Urothelium cell line (cell line): ENCODE measurements at regions not wholly inside any gene's neighbourhood (a gene's known extent, or its start where the extent isn't known, plus 50 kb on each side); places are given as distances from the start of the nearest gene placed in this dataset.
"Not testable (repeated sequence)": the region's sequence is repeated elsewhere in the genome, so short reads cannot be mapped to it uniquely, and the experiment has no call there.

ENCODE experiments used
- DNase-seq: peaks from one replicate; pipeline ENCODE4 v3.0.0; 2011; ENCODE audit warnings: low spot score, mixed read lengths
- FAIRE-seq: peaks from 2 replicates; lab custom pipeline; 2011; peaks lifted over from hg19 to GRCh38; lab: Jason Lieb, UNC

DNA sequence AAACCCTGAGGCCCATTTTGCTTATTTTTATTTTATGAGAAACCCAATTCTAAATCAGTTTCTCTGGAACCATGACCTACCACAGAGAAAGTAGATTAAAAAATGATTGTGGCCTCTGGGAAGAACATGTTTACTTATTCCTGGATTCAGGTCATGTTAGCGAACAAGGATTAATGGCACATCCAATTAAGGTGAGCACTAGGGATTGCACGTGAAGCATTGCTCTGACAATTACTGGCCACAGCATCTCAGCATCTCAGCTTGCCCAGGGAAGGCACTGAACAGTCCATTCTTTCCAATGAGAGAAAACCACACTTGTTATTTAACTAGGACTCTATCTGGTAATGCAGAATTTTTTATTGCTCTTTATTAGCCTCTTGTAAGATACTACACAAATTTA is 119.8 kb downstream of the ZNF330 start:
- FAIRE-seq = no peak
- DNase-seq = no peak

- FAIRE-seq (no peak), DNase-seq (peak; percentile 40)
Observed at GRCh38 chr4:141346144-141346543, 125.4 kb downstream of the ZNF330 start.

GRCh38 chr4:141347684-141348083 is 127.0 kb downstream of the ZNF330 start:
- FAIRE-seq (no peak), DNase-seq (no peak)

DNA sequence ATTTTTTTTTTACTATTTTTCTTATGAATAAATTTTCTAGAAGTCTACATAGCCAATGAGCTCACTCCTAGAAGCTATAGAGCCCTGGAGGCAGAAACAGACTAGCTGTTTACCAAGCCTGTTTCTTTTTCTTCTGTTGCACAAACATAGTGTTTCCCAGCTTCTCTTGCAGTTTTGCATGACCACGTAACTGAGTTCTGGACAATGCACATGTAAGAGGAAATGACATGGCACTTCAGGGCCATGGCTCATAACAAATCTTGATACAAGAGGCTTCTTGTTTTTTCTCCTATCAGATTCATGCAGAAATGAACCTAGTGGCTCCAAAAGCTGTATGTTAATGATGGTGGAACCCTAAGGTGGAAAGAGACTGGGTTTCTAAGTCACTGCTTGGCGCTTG is 127.4 kb downstream of the ZNF330 start:
- FAIRE-seq (no peak), DNase-seq (no peak)

DNA sequence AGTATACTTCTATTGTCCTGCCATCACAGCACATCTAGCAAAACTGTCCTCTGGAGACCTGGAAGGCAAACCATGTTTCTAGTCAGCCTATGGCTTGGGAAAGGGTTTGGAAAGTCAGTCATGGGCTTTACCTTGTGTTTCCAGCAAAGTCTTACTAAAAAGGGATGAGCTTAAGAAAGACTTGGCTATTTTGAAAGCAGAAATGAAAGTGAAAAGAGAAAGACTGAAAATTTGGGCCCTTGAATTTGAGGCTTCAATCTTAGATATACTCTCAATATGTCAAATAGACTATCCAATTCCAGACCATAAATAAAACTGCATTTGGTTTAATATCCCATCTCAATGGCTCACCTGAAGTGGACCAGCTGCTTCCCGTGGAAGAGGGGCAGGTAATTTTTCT is 127.9 kb downstream of the ZNF330 start:
- DNase-seq (no peak), FAIRE-seq (no peak)

DNA sequence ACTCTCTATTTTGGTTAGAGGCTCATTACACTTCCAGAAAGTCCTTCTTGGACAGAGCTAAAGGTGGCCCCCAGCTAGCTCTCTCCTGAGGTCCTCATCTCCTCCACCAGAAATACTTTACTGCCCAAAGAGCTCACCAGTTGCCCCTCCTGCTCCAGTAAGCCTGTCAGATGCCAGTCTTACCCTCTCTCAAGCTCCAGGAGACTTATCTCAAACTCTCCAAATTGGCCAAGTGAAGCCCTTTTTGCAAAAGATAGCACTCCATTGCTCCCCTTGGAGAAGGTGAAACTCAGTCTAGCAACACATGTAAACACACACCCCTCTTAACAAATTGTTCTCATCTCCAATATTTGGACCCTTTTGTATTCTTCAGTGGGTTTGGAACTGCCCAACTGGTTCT is 128.5 kb downstream of the ZNF330 start:
- DNase-seq (no peak), FAIRE-seq (no peak)

DNA sequence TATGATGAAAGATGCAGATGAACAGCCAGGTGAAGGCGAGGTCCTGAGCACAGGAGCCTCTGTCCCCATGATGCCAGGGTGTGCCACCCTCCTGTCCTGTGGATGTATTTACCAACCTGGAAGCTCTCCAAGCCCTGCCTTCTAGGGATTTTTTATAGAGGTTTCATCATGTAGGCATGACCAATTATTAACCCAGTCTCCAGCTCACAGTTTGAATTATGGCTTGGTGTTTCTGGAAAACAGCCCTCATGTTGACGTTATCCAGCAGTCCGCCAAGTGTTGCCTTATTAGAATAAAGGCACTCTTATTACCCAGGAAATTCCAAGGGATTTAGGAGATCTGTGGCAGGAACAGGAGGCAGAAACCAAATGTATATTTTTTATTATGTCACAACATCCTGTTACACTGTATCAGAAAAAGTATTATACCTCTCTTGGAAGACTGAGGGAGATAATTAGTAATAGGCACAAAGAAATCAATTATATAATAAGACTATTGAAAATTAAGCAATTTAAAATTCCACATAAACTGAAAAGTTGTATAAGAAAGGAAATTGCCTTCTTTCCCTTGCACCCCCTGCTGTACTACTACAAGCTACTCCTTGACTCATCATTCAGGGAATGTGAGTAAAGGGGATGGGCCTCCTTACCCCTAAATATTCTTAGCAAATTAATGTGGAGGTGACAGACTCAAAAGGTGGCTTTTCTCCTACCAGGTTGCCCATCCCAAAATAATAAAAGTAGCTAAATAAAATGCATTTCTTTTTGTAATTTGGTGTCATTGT is 129.6 kb downstream of the ZNF330 start:
- peak; percentile 32 for DNase-seq
- no peak for FAIRE-seq

DNA sequence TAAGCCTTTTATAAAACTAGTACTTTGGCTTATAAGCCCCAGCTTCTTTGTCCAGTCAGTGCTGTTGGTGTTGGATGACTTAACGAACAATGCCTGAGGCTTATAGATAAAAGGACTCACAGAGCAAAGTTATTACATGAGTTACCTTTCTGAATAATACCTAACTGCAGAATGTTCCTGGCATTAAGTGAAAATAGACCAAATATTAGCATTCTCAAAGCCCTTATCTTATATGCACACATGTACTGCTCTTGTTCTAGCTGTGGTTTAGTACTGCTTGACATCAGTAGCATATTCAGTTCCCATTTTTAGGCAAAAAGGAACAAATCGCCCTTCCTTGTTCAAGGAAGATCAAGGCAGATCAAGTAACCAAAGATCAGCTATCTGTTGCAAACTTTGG is 131.6 kb downstream of the ZNF330 start:
- FAIRE-seq (no peak), DNase-seq (no peak)

- FAIRE-seq (no peak), DNase-seq (peak; percentile 58)
Observed at GRCh38 chr4:141352909-141353525, 132.3 kb downstream of the ZNF330 start.

- no peak for FAIRE-seq
Observed at GRCh38 chr4:141356321-141356962, 135.7 kb downstream of the ZNF330 start.

DNA sequence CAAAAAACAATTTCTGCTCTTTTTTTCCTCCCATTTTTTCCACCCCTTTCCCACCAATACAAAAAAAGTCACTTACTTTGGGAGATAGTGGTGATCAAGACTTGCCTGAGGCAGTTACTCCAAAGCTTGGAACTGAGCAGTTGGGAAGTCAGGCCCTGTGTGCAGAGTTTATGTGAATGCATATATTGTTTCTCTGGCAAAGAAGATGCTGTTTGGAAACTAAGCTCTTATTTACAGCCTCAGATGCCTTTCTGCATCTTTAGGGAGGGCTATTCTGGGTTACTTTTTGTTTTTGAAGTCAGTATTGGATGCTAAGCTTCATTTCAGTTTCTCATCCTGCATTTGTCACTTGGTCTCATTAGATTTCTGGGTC is 136.3 kb downstream of the ZNF330 start:
- DNase-seq = no peak
- no peak for FAIRE-seq

More at GRCh38 chr4:141356321-141356962, 135.7 kb downstream of the ZNF330 start:
- DNase-seq = no peak

DNA sequence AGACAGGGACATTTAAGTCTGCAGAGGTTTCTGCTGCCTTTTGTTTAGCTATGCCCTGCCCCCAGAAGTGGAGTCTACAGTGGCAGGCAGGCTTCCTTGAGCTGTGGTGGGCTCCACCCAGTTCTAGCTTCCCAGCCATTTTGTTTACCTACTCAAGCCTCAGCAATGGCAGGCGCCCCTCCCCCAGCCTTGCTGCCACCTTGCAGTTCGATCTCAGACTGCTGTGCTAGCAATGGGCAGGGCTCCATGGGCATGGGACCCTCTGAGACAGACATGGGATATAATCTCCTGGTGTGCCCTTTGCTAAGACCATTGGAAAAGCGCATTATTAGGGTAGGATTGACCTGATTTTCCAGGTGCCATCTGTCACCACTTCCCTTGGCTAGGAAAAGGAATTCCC is 147.5 kb downstream of the ZNF330 start:
- not testable (repeated sequence) for DNase-seq, FAIRE-seq

GRCh38 chr4:141371206-141371605 is 150.5 kb downstream of the ZNF330 start:
- no peak for FAIRE-seq
- no peak for DNase-seq

- DNase-seq (peak; percentile 89), FAIRE-seq (no peak)
Observed at GRCh38 chr4:141375855-141376254, 155.2 kb downstream of the ZNF330 start.

DNA sequence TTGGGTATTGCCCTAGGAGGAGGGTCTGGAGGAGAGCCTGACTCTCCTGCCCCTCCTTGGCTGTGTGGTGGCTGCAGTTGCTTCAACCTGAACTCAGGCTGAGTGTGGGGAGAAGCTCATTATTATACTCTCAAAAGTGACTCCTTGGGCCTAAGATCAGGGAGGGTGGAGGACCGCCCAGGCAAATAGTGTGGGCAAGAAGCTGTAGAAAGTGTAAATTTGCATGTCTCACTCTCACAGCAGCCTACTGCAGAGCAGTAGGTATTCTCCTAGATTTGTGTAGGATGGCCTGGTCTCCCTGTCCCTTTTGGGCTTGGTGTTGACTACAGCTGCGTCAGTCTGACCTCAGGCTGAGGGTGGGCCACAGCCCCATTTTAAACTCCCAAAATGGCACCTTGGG is 156.1 kb downstream of the ZNF330 start:
- no peak for DNase-seq
- no peak for FAIRE-seq

DNA sequence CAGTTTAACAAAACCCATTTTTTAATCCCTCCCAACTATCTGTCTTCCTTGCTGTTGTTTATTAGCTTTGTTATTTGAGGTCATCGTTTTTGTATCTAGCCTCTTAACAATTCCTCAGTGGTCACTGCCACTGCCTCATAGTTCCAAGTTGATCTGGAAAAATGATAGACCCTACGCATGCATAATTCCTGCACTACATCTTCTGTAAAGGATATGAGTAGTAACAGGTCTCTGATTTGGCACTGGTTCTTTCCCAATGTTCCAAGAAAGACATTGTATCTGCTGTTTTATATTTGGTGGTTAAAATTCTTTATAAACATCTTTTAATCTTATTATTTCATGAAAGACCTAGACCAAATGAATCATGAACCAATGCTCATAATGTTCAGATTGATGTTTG is 166.6 kb downstream of the ZNF330 start:
- no peak for DNase-seq
- no peak for FAIRE-seq

GRCh38 chr4:141388481-141388880 is 167.8 kb downstream of the ZNF330 start:
- DNase-seq = no peak

GRCh38 chr4:141389649-141390048 is 169.0 kb downstream of the ZNF330 start:
- DNase-seq (peak; percentile 47), FAIRE-seq (no peak)

More at GRCh38 chr4:141388481-141388880, 167.8 kb downstream of the ZNF330 start:
- FAIRE-seq = no peak

DNA sequence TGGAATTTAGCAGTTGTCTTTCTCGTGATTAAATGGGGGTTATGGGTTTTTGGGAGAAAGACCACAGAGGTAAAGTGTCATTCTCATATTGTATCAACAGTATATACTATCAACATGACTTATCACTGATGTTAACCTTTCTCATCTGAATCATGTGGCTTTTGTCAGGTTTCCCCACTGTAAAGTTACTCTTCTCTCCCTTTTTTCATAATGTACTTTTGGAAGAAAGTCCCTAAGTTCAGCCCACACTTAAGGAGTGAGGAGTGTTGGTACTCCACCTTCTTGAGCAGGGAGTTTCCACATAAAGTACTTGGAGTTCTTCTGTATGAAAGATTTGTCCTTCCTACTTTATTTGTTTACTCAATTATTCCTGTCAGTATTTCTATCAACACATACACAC is 169.9 kb downstream of the ZNF330 start:
- FAIRE-seq (no peak), DNase-seq (no peak)

DNA sequence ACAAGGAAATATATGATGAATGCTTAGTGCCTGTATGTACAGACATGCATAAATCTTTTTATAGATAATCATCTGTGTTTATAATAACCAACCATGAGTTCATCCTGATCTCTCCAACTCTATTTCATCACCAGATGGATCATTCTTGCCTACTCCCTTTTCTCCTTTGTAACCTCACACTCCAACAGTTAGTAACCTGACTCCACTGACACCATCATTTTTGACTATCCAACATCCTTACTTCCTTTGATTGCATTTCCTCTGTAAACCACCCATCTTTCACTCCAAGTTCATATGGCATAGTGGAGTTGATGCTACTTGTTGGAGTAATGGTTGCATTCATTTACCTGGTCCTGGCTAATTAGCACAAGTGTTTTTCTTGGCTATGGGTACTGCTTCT is 170.6 kb downstream of the ZNF330 start:
- FAIRE-seq = no peak
- DNase-seq = no peak

DNA sequence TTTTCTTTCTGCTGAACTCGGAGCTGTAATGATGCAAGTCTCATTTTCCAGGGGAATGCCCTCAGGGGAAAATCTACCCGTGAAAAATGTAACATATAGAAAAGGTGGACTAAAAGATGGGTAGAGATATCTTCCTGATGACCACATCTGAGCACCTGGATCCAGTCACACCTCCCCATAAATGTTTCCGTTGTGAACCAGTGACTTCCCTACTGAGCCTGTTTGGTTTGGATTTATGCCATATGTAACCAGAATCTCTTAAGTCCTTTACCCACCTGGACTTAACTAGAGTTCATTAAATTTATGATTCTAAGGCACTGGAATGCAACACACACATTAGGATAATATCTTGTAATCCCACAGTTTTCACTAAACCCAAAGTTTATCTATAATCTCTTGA is 171.1 kb downstream of the ZNF330 start:
- DNase-seq = peak; percentile 51
- no peak for FAIRE-seq

DNA sequence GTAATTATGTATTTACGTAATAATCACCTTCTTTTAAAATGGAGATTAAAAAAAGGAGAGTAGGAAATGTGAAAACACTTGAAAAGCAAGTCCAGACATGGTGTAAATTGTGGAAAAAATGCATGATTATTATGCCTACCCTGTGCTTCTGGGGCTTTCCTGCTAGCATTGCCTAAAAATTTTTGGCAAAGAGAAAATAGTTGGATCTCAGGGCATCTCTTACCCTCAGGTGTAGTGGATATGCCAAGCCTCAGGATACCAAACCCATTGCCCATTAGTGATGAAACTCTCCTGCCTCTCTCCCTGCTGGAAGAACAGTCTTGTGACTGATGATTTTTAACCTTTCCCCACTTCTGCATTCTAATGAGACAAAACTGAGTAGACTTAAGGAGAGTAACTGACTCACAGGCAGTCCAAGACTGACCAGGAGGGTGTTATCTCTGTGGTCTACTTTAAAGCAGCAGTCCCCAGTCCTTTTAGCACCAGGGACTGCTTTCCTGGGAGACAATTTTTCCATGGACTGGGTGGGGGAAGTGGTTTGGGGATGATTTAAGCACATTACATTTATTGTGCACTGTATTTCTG is 174.6 kb downstream of the ZNF330 start:
- no peak for FAIRE-seq
- no peak for DNase-seq
